GM21360 (cell line): ENCODE measurements at regions not wholly inside any gene's neighbourhood (a gene's known extent, or its start where the extent isn't known, plus 50 kb on each side); places are given as distances from the start of the nearest gene placed in this dataset.
A peak's percentile ranks its signal among the peaks of the same experiment; 100 is the strongest.
"Not testable (repeated sequence)": the region's sequence is repeated elsewhere in the genome, so short reads cannot be mapped to it uniquely, and the experiment has no call there.

Experiments
- ATAC-seq: cut with Tn5 transposase; IDR thresholded peaks from one replicate; pipeline ENCODE4 v1.9.1; 2021; ENCODE audit warnings: mild to moderate bottlenecking, moderate library complexity; ENCODE audit not compliant: unreplicated experiment

DNA sequence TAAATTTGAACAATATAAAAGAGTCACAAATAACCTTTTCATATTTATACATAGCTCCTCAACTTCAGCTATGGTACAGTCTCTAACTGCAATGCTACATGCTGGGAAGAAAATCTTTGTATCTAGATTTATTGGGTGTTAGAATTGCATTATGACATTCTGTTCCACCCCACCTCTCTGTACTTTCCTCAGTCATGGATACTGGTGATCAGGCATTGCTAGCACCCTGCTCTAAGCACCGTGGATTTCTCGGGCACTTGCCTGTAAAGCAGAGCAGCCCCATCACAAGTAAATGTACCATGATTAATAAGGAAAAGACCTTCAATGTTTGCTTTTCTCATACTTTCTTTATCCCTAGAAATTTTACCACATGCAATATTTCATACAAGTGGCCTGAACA, 1028.9 kb upstream of the INTU start:
- ATAC-seq, result no peak

DNA sequence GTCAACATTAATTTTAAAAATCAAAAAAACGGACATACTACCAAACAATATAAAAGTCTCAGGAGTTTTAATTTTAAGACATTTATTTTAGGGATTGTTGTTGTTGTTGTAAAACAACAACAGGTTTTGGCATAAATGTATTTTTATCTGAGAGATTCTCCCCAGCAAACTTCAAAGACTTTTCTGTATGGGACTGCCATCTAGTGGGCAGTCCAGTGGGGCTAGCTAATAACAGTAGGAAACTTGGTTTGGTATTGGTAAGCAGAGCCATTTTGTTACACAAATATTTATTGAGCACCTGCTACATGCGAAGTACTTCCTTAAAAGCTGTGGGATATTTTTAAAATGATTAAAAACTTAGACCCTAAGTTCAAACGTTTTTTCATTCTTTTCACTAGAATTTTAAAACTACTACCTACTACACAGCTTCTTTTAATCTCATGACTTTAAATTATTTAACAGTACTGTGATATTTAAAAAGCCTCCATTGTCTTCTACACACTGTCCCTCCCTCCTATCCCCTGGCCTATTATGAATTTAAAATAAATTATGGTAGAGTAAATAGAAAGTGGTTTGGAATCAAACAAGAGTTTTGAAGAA, 1028.4 kb upstream of the INTU start:
- peak; percentile 84 for ATAC-seq

DNA sequence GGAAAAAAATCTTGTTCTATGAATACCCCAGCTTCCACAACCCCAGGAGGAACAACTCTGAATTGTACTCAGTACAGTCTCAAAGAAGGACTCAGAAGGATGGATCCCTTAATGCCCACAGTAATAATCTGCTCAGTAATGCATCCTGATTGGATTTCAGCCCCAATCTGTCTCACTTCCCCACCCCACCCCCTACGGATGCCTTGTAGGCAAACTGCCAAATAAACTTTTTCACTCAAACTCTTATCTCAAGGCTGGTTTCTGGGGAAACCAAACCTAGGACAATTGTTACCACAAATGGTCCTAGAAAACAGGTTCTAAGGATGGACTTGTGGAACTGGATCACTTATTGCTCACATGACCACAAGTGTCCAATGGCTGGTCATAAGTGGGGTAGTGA, 1021.8 kb upstream of the INTU start:
- no peak for ATAC-seq

DNA sequence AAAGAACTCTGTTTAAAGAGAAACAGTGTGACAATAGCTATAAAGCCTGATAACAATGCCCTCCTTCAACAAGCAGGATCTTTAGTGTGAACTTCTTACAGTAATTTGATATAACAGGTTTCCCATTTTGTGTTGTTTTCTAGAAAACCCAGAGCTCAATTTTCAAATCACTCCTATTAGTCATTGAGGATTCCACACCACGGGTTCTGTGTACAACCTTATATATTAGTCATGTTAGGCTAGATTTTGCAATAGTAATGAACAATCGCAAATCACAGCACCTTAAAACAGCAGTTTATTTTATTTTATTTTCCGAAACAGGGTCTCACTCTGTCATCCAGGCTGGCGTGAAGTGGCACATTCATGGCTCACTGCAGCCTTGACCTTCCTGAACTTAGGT, 1020.9 kb upstream of the INTU start:
- ATAC-seq, result no peak

DNA sequence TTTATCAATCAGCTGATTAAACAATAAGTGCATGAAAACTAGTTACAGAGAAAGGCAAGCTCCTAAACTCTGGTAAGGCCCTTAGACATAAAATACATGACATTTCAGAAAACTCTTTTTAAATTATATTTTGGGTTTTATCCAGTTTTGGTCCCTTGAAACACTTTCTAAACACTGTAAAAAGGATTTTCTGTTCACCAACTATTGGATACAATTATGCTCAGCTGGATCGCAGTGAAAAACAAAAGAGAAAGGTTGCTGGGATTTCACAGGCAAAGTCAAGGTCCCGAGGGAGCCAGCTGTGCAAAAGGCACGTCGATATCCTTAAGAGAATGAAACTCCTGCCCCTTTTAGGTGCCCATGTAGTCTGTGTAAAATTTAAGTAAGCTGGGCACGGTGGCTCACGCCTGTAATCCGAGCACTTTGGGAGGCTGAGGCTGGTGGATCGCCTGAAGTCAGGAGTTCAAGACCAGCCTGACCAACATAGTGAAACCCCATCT, 1018.4 kb upstream of the INTU start:
- no peak for ATAC-seq

DNA sequence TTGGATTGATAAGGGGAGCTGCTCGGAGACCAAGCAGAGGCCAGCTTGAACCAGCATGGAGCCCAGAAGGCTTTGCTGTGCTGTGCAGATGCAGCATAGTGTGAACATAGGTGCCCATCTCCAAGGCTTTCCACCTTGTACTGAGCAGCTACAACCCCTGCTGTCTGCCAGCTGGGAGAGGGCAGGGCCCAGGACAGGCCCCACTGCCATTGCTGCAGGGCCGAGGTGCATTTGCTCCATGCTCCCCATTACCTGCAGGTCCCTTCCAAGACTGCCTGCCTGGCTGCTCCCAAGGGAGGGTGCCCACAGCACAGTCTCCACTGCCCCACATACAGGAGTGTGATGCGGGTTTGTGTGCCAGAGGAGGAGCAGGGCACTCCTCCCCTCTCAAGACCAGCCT, 1016.0 kb upstream of the INTU start:
- no peak for ATAC-seq

DNA sequence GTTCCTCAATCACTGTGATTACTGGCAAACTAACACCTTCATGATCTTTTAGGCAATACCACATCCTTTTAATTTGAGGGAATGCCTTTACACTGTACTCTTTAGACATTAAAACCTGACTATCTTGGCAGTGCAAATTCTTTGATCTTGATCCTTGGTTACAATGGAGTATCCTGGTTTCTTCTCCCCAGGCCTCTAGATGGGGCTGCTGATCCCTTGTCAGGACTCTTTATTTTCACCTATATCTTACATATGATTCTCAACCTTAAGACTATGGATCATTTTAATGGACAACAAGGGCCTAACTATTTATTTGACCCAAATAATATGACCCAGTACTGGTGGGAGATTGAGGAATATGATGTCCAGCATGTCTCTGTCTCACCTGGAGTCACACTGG, 1005.5 kb upstream of the INTU start:
- no peak for ATAC-seq

DNA sequence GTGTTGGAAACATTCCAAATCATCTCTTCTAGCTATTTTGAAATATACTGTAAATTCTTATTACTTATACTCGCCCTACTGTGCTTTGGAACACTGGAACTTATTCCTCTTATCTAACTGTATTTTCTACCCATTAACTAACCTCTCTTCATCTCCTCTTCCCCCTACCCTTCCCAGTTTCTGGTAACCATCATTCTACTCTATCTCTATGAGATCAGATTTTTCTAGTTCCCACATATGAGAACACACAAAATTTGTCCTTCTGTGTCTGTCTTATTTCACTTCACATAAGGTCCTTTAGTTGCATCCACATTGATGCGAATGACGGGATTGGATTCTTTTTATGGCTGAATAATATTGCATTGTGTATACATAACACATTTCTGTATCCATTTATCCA, 1003.8 kb upstream of the INTU start:
- no peak for ATAC-seq

DNA sequence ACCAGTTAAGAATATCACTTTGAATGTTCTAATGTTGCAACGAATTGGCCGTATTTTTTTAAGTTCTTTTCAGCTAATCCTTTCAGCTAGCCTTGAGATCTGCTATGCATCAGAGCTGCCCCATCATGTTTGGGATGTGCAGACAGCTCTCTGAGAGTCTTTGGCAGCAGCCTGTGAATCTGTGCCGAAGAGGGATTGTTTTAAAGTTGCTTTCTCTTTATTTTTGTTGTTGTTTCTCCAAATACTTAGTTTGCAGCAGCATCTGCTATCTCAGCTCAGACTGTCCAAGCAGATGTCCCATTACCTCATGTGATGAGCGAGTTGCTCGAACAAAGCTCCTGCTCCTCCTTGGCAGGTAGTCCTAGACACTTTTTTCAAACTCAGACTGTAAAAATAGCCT, 1002.5 kb upstream of the INTU start:
- no peak for ATAC-seq

DNA sequence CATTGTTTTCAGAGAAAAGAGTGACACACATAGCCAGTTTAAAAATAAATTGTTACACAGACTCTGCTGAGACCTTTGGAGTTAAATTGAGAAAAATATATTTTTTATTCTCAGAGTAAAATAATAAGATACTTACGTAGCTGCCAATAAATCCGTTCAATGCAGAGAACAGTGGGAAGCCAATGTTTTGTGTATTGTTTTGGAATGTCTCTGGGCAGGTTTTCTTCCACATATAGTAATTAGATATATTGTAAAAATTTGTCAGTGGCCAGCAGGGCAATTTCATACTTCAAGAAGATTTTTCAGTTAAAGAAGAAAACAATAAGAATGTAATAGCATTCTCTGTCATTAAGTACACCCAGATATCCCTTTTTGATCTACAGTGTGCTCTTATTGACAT, 999.5 kb upstream of the INTU start:
- ATAC-seq, result no peak

DNA sequence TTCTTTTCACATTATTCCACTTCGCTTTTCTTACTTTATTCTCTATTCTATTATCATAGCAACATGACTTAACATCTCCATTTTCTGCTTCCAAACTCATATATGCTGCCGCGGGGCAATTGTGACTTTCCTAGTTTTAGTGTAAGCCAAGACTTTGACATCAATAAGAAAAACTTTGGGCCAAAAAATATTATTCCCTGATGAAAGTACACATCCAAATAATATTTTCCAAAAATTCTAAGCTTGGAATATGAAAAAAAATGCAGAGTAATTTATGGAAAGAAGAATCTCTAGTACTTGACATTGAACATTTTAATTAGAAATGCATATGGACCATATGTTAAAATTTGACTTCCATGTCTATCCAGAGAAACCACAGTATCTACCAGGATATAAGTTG, 995.1 kb upstream of the INTU start:
- ATAC-seq, result no peak

DNA sequence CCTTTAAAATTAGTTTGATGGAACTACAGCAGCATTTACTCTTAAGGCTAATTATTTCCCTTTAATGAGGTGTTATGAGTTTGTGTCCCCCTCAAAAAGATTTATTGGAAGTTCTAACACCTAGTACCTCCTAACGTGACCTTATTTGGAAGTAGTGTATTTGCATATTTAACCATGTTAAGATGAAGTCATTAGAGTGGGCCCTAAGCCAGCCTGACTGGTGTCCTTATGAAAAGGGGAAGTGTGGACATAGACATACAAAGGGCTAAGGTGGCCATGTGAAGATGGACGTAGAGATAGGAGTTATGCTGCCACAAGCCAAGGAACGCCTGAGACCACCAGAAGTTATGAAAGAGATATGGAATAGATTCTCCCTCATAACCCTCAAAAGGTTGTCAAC, 985.4 kb upstream of the INTU start:
- ATAC-seq, result no peak

DNA sequence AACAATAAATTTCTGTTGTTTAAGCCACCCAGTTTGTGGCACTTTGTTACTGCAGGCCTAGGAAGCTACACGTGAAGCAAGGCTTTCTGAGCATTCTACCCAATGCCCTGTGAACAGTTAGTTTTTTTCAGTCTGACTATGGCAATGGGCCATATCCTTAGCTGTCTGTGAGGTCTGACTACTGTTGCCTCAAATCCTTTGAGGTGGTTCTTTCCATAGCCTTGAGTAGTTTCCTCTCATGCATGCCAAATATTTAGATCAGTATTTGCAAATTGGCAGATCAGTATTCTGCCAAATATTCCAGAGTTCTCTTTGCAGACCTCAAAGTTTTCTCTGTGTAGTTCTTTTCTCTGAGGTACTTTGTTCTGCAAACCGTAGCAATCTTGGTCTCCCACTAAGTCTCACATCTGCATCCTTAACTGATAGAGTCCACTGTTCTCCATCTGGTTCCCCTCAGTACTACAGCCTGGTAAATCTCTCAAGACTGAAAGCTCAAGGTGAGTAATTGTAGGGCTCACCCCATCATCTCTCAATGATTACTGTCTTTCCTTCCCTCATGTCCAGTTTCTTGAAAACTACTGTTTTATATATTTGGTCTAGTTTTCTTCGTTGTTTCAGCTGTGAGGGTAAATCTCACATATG, 984.9 kb upstream of the INTU start:
- ATAC-seq, result no peak

DNA sequence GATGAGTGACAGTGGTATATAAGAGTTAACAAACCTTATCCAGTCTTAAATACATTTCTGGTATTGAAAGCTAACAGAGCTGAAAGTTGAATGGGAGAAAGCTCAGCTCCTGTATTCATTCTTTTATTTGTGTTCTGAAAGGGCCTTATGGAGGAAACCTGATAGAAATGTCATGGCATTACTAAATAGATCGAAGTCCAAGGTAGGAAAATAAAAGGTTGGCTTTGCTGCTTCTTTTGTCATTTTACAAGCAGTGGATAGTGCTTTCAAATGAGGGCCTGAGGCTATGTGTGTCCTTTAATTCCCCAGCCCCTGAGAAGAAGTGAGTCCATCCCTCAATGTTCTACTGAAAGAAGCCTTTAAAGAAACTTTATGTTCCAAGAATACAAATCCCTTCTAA, 974.3 kb upstream of the INTU start:
- no peak for ATAC-seq

DNA sequence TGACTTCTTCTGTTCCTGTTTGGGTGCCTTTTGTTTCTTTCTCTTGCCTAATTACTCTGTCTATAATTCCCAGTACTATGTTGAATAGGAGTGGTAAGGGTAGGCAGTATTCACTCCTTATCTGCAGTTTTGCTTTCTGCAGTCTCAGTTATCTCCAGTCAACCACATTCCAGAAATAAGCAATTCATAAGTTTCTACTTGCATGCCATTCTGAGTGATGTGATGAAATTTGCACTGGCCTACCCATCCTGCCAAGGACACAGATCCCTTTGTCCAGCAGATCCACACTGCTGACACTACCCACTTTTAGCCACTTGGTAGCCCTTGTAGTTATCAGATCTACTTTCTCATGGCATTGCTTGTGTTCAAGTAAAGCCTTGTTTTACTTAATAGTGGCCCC, 971.6 kb upstream of the INTU start:
- no peak for ATAC-seq

DNA sequence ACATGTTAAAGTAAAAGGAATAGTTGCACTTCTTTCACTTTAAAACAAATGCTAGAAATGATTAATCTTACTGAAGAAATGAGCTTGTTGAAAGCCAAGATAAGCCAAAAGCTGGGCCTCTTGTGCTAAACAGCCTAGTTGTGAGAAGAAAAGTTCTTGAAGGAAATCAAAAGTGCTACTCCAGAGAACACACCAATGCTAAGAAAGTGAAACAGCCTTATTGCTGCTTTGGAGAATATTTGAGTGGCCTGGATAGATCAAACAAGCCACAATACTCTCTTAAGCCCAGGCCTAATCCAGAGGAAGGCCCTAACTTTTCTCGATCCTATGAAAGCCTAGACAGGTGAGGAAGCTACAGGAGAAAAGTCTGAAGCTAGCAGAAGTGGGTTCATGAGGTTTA, 967.9 kb upstream of the INTU start:
- no peak for ATAC-seq

DNA sequence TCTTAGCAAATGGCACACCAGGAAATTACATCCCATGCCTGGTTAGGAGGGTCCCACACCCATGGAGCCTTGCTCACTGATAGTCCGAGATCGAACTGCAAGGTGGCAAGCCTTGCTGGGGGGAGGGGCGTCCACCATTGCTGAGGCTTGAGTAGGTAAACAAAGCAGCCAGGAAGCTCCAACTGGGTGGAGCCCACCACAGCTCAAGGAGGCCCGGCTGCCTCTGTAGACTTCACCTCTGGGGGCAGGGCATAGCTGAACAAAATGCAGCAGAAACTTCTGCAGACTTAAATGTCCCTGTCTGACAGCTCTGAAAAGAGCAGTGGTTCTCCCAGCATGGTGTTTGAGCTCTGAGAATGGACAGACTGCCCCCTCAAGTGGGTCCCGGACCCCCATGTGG, 962.7 kb upstream of the INTU start:
- ATAC-seq, result not testable (repeated sequence)

DNA sequence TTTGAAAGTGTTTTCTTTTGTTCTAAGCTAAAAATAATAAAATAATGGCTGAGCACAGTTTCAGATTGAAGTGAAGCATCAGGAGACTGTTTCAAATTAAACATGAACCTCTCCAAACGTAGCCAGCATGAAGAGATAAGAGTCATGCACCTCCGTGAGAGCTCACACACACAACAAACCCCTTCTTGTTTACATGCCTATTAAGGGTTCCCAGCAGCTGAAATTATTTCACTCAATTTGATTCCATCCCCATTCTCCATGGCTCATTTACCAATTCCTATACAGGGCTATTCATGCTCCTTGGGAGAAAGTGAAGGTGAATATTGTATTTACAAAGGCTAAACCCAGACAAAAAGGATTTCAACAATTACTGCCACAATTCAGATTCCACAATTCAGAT, 954.1 kb upstream of the INTU start:
- ATAC-seq, result no peak

DNA sequence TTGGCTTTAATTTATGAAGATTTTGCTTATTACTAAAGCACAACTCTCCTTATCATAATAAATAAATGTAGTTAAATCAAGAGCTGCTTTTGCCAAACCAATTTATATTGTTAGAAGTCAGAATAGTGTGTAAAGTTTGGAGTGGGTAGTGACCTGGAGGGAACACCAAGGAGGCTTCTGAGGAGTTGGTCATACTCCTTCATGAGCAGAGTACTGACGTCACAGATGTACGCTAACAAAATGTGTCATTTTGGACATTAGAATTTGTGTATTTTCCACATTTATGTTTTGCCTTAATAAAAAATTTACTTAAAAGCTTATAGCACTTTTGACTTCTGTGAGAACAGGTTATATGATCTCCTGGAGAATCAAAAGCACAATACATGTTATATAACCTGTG, 953.5 kb upstream of the INTU start:
- ATAC-seq, result no peak

DNA sequence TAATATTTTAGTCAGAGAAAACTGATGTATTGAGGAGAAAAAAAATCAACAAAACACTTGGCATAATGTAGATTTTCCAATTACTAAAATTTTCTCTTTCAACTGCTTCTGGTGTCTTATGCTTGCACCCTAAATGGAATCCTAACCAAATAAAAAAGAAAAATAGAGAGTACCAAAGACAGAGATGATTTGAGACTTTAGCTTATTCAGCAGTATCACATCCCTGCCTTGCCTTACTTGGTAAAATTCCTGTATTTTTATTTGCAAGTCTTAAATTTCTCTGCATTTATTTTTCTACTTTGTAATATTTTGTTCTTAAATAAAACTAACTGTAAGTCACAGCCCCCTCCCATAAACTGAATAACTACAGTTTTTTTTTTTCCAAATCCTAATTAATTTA, 950.5 kb upstream of the INTU start:
- ATAC-seq, result no peak

DNA sequence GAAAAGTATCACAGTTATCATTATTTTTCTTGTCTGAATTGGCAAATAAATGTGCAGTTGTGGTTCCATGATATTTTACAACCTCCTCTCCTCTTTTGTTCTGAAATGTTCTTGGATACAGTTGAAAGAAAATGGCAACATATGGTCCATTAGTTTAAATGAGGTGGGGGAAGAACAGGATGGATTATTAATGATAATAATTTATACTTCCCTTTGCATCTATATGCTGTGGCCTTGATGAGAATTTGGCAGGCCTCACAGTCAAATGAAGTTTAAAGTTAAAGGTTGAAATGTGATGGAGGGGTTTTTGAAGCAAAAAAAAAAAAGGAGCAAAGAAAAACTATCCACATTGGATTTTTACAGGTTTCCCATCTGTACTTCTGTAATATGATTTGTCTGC, 946.3 kb upstream of the INTU start:
- no peak for ATAC-seq

DNA sequence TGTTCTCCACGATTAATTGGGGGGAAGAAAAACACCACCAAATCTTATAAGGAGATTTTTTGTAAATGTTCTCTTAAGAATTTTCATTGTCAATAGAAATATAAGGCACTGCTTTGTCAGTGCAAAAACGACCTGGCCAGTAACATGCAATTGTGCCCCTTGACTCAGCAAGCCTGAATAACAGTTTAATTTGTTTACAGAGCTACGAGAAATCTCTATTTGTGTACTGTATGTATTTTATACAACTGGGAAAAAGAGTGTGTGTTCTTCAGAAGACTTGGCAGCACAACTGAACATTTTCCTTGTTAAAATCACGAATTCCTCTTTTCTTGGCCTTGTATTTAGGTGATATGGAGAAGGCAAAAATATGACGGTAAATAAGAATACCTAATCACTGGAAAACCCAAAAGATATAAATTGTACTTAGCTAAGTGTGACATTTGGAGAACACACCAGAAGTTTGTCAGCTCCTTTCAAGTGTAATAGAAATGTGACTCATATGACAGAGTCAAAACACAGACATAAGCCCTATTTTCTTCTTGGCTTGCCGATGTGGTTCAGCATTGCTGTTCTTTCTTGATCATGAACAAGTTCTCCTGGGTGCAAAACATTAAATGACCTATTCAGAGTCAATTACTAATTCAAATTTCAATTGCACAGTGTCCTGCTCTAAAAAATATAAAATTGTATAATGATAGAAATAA, 945.0 kb upstream of the INTU start:
- no peak for ATAC-seq
